Panc1 (cell line): ENCODE measurements at regions not wholly inside any gene's neighbourhood (a gene's known extent, or its start where the extent isn't known, plus 50 kb on each side); places are given as distances from the start of the nearest gene placed in this dataset.

Source experiments
- ATAC-seq: fragments of 200-7000 bp; cut with Tn5 transposase; 2 replicates; pipeline ENCODE4 v1.9.1; 2020; ENCODE audit warnings: mild to moderate bottlenecking, moderate library complexity
- BruUV-seq: library from RNA; stranded (reverse); fragments of 400-500 nt; replicated peaks from 2 replicates; lab custom pipeline; 2021; lab: Mats Ljungman, UMichigan
- CTCF ChIA-PET: fragments of 300-600 bp; sonication (Branson Sonifier 250); formaldehyde crosslinking; loops from one replicate; lab custom pipeline; 2022; ENCODE audit warnings: antibody characterized with exemption; lab: Charles Lee
- POLR2A ChIA-PET: fragments of 300-600 bp; sonication (Branson Sonifier 250); formaldehyde crosslinking; loops from one replicate; lab custom pipeline; 2022; ENCODE audit warnings: antibody characterized with exemption; lab: Charles Lee
- DNase-seq: peaks from one replicate; pipeline ENCODE4 v3.0.0-alpha.2; 2010; ENCODE audit warnings: low read depth, low spot score
- H3K27ac ChIP-seq: 2 replicates; pipeline ENCODE4 v1.5.1; 2011; ENCODE audit warnings: mild to moderate bottlenecking, low read length, inconsistent platforms
- H3K27me3 ChIP-seq: fragments of 200-500 bp; sonication (Bioruptor generic); 2 replicates; pipeline ENCODE4 v1.6.0; 2014; ENCODE audit warnings: low read length, inconsistent platforms; ENCODE audit not compliant: control insufficient read depth, insufficient read depth
- H3K36me3 ChIP-seq: fragments of 200-500 bp; sonication (Bioruptor generic); 2 replicates; pipeline ENCODE4 v1.5.1; 2014; ENCODE audit warnings: inconsistent platforms, mild to moderate bottlenecking, low read length, moderate library complexity; ENCODE audit not compliant: control insufficient read depth, insufficient read depth
- H3K4me1 ChIP-seq: 2 replicates; pipeline ENCODE4 v1.5.1; 2011; ENCODE audit warnings: inconsistent platforms, mild to moderate bottlenecking, low read length, moderate library complexity; ENCODE audit not compliant: control insufficient read depth, insufficient read depth
- H3K4me3 ChIP-seq, 2 experiments: 2 replicates each; pipeline ENCODE4 v1.5.1; 2011 to 2012; ENCODE audit warnings: low read depth in 2 of 2, low read length in 2 of 2, mild to moderate bottlenecking in 2 of 2, inconsistent platforms in 1 of 2, moderate library complexity in 1 of 2
- H3K9me3 ChIP-seq: fragments of 200-500 bp; sonication (Bioruptor generic); 2 replicates; pipeline ENCODE4 v1.5.1; 2014; ENCODE audit warnings: low read depth, mild to moderate bottlenecking, inconsistent platforms, low read length, moderate library complexity; ENCODE audit not compliant: control insufficient read depth, insufficient read depth
- CTCF ChIP-seq: fragments of 450-650 bp; IDR thresholded peaks from 2 replicates; pipeline ENCODE4 v1.5.1; 2017; ENCODE audit warnings: mild to moderate bottlenecking
- POLR2AphosphoS5 ChIP-seq: IDR thresholded peaks from 2 replicates; pipeline ENCODE4 v1.6.1; 2012; ENCODE audit warnings: mild to moderate bottlenecking, low read depth, low read length, moderate library complexity
- SIN3A ChIP-seq: IDR thresholded peaks from 2 replicates; pipeline ENCODE4 v1.6.1; 2012; ENCODE audit warnings: low read depth, mild to moderate bottlenecking, low read length, moderate library complexity, borderline replicate concordance; ENCODE audit not compliant: insufficient read depth
- TCF7L2 ChIP-seq: IDR thresholded peaks from 2 replicates; pipeline ENCODE4 v1.6.1; 2011; ENCODE audit warnings: mild to moderate bottlenecking, low read depth, low read length, inconsistent platforms
- in situ Hi-C: cut with HindIII; loops from 2 replicates; pipeline ENCODE4 v1.10.0; 2016; ENCODE audit warnings: low sequenced_read_pairs, low pct_unique_long_range_greater_than_20kb
- intact Hi-C: fragments of 100-400 bp; cut with micrococcal nuclease; formaldehyde crosslinking; loops from one replicate; pipeline ENCODE4 v1.10.0; 2022; ENCODE audit not compliant: unreplicated experiment
- TF ChIP-seq, protein P1 (sequence below), 2 experiments: IDR thresholded peaks; 2 replicates each; pipeline ENCODE4 v1.6.1; 2011 to 2012; ENCODE audit warnings: low read depth in 2 of 2, control low read depth in 1 of 2, low read length in 1 of 2, mild to moderate bottlenecking in 1 of 2, moderate library complexity in 1 of 2; ENCODE audit not compliant: insufficient read depth in 1 of 2

- POLR2A ChIA-PET: no interaction called here
- in situ Hi-C loops: no loop called here
- ATAC-seq (no peak), DNase-seq (no peak)
- Histone ChIP-seq H3K36me3 (no peaks in the 10 kb centered on the region), H3K4me1 (no peaks in the 10 kb centered on the region), H3K9me3 (no peaks in the 10 kb centered on the region), H3K27me3 (no peaks in the 10 kb centered on the region), H3K27ac (no peak overlapping the region), H3K4me3 (no peak overlapping the region)
- intact Hi-C loops: loop anchor here (10.0 kb wide), 1 partner anchor 147 kb away; no protein-coding TSS in a partner anchor
- CTCF ChIA-PET: interaction anchor here (0.6 kb wide), 1 partner anchor 73 kb away, joined by 10 read pairs; no protein-coding TSS in a partner anchor
- no TSS peak for BruUV-seq
- TF ChIP-seq SIN3A: no peak
- TF ChIP-seq CTCF: no peak
- TF ChIP-seq POLR2AphosphoS5: no peak
- no peak for TF ChIP-seq TCF7L2
- TF ChIP-seq, protein P1, sequence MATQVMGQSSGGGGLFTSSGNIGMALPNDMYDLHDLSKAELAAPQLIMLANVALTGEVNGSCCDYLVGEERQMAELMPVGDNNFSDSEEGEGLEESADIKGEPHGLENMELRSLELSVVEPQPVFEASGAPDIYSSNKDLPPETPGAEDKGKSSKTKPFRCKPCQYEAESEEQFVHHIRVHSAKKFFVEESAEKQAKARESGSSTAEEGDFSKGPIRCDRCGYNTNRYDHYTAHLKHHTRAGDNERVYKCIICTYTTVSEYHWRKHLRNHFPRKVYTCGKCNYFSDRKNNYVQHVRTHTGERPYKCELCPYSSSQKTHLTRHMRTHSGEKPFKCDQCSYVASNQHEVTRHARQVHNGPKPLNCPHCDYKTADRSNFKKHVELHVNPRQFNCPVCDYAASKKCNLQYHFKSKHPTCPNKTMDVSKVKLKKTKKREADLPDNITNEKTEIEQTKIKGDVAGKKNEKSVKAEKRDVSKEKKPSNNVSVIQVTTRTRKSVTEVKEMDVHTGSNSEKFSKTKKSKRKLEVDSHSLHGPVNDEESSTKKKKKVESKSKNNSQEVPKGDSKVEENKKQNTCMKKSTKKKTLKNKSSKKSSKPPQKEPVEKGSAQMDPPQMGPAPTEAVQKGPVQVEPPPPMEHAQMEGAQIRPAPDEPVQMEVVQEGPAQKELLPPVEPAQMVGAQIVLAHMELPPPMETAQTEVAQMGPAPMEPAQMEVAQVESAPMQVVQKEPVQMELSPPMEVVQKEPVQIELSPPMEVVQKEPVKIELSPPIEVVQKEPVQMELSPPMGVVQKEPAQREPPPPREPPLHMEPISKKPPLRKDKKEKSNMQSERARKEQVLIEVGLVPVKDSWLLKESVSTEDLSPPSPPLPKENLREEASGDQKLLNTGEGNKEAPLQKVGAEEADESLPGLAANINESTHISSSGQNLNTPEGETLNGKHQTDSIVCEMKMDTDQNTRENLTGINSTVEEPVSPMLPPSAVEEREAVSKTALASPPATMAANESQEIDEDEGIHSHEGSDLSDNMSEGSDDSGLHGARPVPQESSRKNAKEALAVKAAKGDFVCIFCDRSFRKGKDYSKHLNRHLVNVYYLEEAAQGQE (IDR thresholded peaks at IDR 0.05; ENCODE audit: insufficient read depth in 1 of 2, low read depth in 2 of 2, low read length in 1 of 2): no peak
These were observed 206.3 kb downstream of the TSN start for GRCh38 chr2:121961761-121962160.

GRCh38 chr2:121965661-121966060 is 210.2 kb downstream of the TSN start:
- ChIA-PET CTCF (no interaction called here), POLR2A (no interaction called here)
- H3K27me3 ChIP-seq: peaks cover 8% of the 10 kb centered on the region
- no peaks in the 10 kb centered on the region for H3K4me1 ChIP-seq
- no peak overlapping the region for H3K27ac ChIP-seq
- no peaks in the 10 kb centered on the region for H3K9me3 ChIP-seq
- no peak overlapping the region for H3K4me3 ChIP-seq
- DNase-seq (no peak), ATAC-seq (no peak)
- no peak for TF ChIP-seq POLR2AphosphoS5
- intact Hi-C loops: loop anchor here (10.0 kb wide), 1 partner anchor 151 kb away; no protein-coding TSS in a partner anchor
- in situ Hi-C loops: no loop called here
- no TSS peak for BruUV-seq
- no peaks in the 10 kb centered on the region for H3K36me3 ChIP-seq

DNA sequence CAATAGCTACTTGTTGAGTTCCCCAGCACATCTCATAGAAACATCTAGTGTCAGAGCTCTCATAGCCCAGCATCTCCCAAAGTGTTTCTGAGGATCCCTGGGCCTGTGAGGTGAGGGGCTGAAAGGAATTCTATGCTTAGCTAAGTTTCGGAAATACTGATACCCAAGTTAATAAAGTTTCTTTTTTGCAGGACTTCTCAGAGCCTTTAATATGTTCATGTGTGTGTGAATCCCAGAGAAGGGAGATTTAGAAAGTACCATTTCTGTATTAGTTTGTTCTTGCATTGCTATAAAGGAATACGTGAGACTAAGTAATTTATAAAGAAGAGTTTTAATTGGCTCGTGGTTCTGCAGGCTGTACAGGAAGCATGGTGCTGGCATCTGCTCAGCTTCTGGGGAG is 211.2 kb downstream of the TSN start:
- H3K27me3 ChIP-seq: peaks cover 8% of the 10 kb centered on the region
- in situ Hi-C loops: no loop called here
- ATAC-seq: no peak
- BruUV-seq: no TSS peak
- H3K27ac ChIP-seq: no peak overlapping the region
- no peaks in the 10 kb centered on the region for H3K4me1 ChIP-seq
- H3K36me3 ChIP-seq: no peaks in the 10 kb centered on the region
- no peak overlapping the region for H3K4me3 ChIP-seq
- POLR2A ChIA-PET: no interaction called here
- intact Hi-C loops: loop anchor here (10.0 kb wide), 1 partner anchor 152 kb away; no protein-coding TSS in a partner anchor
- TF ChIP-seq, protein P1 (IDR thresholded peaks at IDR 0.05; ENCODE audit: insufficient read depth in 1 of 2, low read depth in 2 of 2, low read length in 1 of 2): no peak
- no peak for TF ChIP-seq TCF7L2
- no peak for TF ChIP-seq POLR2AphosphoS5
- no peak for TF ChIP-seq SIN3A
- CTCF ChIA-PET: no interaction called here
- no peaks in the 10 kb centered on the region for H3K9me3 ChIP-seq
- DNase-seq: no peak
